HG03575 (cell line): ENCODE measurements at regions not wholly inside any gene's neighbourhood (a gene's known extent, or its start where the extent isn't known, plus 50 kb on each side); places are given as distances from the start of the nearest gene placed in this dataset.

Experiments used
- ATAC-seq: cut with Tn5 transposase; IDR thresholded peaks from one replicate; pipeline ENCODE4 v1.9.1; 2021; ENCODE audit not compliant: unreplicated experiment, insufficient number of reproducible peaks, low FRiP score; ENCODE audit errors: extremely low read depth

GRCh38 chr5:167453246-167454030 lies 838.0 kb upstream of the WWC1 start:
- no peak for ATAC-seq

- ATAC-seq = no peak
Measured at GRCh38 chr5:167458412-167458811, 833.0 kb upstream of the WWC1 start.

GRCh38 chr5:167460449-167461020 lies 830.9 kb upstream of the WWC1 start:
- no peak for ATAC-seq

GRCh38 chr5:167463939-167464338 lies 827.5 kb upstream of the WWC1 start:
- no peak for ATAC-seq

- no peak for ATAC-seq
Measured at GRCh38 chr5:167466992-167467391, 824.5 kb upstream of the WWC1 start.

GRCh38 chr5:167472566-167473108 lies 818.8 kb upstream of the WWC1 start:
- ATAC-seq = no peak

GRCh38 chr5:167478188-167478587 lies 813.3 kb upstream of the WWC1 start:
- ATAC-seq = no peak

- ATAC-seq = no peak
Measured at GRCh38 chr5:167479779-167480178, 811.7 kb upstream of the WWC1 start.

GRCh38 chr5:167481345-167481744 lies 810.1 kb upstream of the WWC1 start:
- ATAC-seq = no peak

- ATAC-seq = no peak
Measured at GRCh38 chr5:167482555-167482954, 808.9 kb upstream of the WWC1 start.

GRCh38 chr5:167485061-167485774 lies 806.2 kb upstream of the WWC1 start:
- no peak for ATAC-seq

GRCh38 chr5:167488371-167488770 lies 803.1 kb upstream of the WWC1 start:
- no peak for ATAC-seq

GRCh38 chr5:167489202-167489601 lies 802.2 kb upstream of the WWC1 start:
- peak; percentile 55 for ATAC-seq

GRCh38 chr5:167503926-167504720 lies 787.3 kb upstream of the WWC1 start:
- ATAC-seq = no peak

GRCh38 chr5:167507463-167508233 lies 783.8 kb upstream of the WWC1 start:
- no peak for ATAC-seq

GRCh38 chr5:167509076-167509475 lies 782.4 kb upstream of the WWC1 start:
- ATAC-seq = no peak

GRCh38 chr5:167511276-167511675 lies 780.2 kb upstream of the WWC1 start:
- ATAC-seq = no peak

GRCh38 chr5:167512111-167512510 lies 779.3 kb upstream of the WWC1 start:
- ATAC-seq = no peak
